ENCODE measurements at regions not wholly inside any gene's neighbourhood (a gene's known extent, or its start where the extent isn't known, plus 50 kb on each side); places are given as distances from the start of the nearest gene placed in this dataset.

DNA sequence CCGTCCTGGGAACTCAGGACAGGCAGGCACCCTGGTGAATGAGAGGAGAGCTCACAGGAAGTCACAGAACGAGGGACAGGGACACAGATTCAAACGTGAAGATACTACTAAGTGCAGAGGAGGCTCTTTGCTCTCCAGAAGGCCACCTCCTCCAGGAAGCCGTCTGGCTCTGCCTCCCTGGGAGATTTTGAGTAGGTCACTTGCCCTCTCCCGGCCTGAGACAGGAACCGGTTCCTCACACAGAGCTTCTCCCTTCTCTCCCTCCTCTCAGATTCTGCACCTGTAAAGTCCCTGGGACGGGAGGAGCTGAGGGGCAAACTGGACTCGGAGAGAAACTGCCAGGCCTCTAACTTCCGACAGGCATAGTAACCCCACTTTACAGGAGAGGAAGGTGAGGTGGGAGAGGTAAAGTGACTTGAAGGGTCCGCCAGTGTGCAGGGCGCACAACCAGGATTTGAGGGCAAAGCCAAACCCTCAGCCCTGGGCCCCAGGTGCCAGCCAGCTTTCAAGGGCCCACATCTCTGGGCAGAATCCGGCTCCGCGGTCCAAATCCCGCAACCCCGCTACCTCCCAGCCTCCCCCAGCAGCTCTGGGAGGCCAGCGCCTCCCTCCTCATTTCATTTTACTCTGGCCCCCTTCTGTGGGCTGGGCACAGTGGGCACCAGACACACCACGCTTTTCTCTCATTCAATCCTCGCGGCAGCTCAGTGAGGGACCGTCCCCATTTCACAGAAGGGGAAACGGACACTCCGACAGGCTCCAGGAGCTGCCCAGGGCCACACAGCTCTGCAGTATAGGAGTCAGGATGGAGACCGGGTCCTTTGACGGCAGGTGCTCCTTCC lies 150.2 kb downstream of the SMAD6 start:
- H4K8ac ChIP-seq (ENCODE audit: low read depth in 2 of 2, low read length in 2 of 2): peak overlapping the region; percentile 93 to 95; a peak in 2 of 4 replicates
- H4K5ac ChIP-seq (ENCODE audit: low read depth, low read length): peak overlapping the region; percentile 16; the same call in 1 of the 2 replicates
- H3K56ac ChIP-seq (ENCODE audit: extremely low read depth, insufficient read depth, low read length): no peak overlapping the region
- H2AK9ac ChIP-seq (replicated peaks; ENCODE audit: low read depth, low read length, poor library complexity): peak overlapping the region; percentile 74
- H2BK120ac ChIP-seq (ENCODE audit: low read depth, low read length): peak overlapping the region; percentile 84
- no peaks in the 10 kb centered on the region for H3K27me3 ChIP-seq (ENCODE audit: control insufficient read depth, insufficient read depth, low read length)
- peak overlapping the region; percentile 94 for H4K91ac ChIP-seq (ENCODE audit: insufficient read depth, low read depth, low read length)
- H3K4ac ChIP-seq (ENCODE audit: low read depth, low read length): peak overlapping the region; percentile 83
- H3K4me2 ChIP-seq (ENCODE audit: low read depth, low read length): no peak overlapping the region
- POLR2A ChIA-PET (ENCODE audit: unreplicated experiment): no interaction called here
- in situ Hi-C loops (cut with MboI; ENCODE audit: low sequenced_read_pairs) (loop anchor here (25.0 kb wide), 1 partner anchor 490 kb away; the partner anchor contains the start of gene TIPIN), intact Hi-C loops (cut with micrococcal nuclease) (loop anchor here (5.0 kb wide), 1 partner anchor 80 kb away; no protein-coding TSS in a partner anchor), dilution Hi-C loops (cut with HindIII; ENCODE audit: low sequenced_read_pairs, unreplicated experiment) (no loop called here)
- H3K9me3 ChIP-seq (ENCODE audit: control insufficient read depth, insufficient read depth, low read length): no peaks in the 10 kb centered on the region
- H3K23ac ChIP-seq (ENCODE audit: low read depth, low read length): no peak overlapping the region
- H3K9ac ChIP-seq (ENCODE audit: low read depth, low read length): no peak overlapping the region
- no peaks in the 10 kb centered on the region for H4K20me1 ChIP-seq (ENCODE audit: insufficient read depth, low read length)
- peak overlapping the region; percentile 38; the same call in 2 of the 3 replicates for H2BK15ac ChIP-seq (ENCODE audit: low read depth, low read length)
- H3K4me3 ChIP-seq (ENCODE audit: insufficient read depth, low read depth, low read length): no peak overlapping the region
- H2BK20ac ChIP-seq (ENCODE audit: low read depth, low read length): peak overlapping the region; percentile 16
- DNase-seq (no peak), ATAC-seq (ENCODE audit: low read depth) (no peak)
- TF ChIP-seq, protein P1, sequence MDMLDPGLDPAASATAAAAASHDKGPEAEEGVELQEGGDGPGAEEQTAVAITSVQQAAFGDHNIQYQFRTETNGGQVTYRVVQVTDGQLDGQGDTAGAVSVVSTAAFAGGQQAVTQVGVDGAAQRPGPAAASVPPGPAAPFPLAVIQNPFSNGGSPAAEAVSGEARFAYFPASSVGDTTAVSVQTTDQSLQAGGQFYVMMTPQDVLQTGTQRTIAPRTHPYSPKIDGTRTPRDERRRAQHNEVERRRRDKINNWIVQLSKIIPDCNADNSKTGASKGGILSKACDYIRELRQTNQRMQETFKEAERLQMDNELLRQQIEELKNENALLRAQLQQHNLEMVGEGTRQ (IDR thresholded peaks at IDR 0.05; ENCODE audit: low read depth, low read length): no peak
- TF ChIP-seq CHD1 (IDR thresholded peaks at IDR 0.05; ENCODE audit: low read depth, low read length) (no peak), BHLHE40 (IDR thresholded peaks at IDR 0.05; ENCODE audit: low read depth, low read length) (no peak), MAZ (IDR thresholded peaks at IDR 0.05; ENCODE audit: borderline replicate concordance, low read depth, low read length) (no peak), MXI1 (IDR thresholded peaks at IDR 0.05; ENCODE audit: borderline replicate concordance, low read depth, low read length) (no peak), NFE2L2 (IDR thresholded peaks at IDR 0.05; ENCODE audit: low read depth, low read length) (no peak), CEBPB (IDR thresholded peaks at IDR 0.05; ENCODE audit: low read depth, low read length) (no peak)
- H3K18ac ChIP-seq (ENCODE audit: low read depth, low read length): peak overlapping the region; percentile 1; the same call in 1 of the 2 replicates
- H2BK5ac ChIP-seq (ENCODE audit: low read depth, low read length, poor library complexity, severe bottlenecking): no peak overlapping the region
- H3K27ac ChIP-seq (ENCODE audit: insufficient read depth, low read length): 0 out of 2 replicates have a peak overlapping the region, but pooled peaks have one; percentile 9
- 100% methylated on average over 4 of the region's 25 CpGs; no CpG with 5 or more reads in 1 of the 2 experiments for WGBS, 2 experiments (ENCODE audit: extremely low coverage in 2 of 2, insufficient read length in 1 of 2)
- BruUV-seq (replicated peaks): no TSS peak
- peaks cover 4% of the 10 kb centered on the region; the same call in 1 of the 2 replicates for H3K9me1 ChIP-seq (ENCODE audit: insufficient read depth, low read length)
- peak overlapping the region; percentile 65 for H3K14ac ChIP-seq (replicated peaks; ENCODE audit: low read depth, low read length)
- H2AK5ac ChIP-seq (ENCODE audit: low read depth, low read length): peak overlapping the region; percentile 87
- peaks cover 12 to 59% of the 10 kb centered on the region in 2 experiments for H3K79me1 ChIP-seq (ENCODE audit: low read depth in 1 of 2, low read length in 2 of 2)
- H3K4me1 ChIP-seq (ENCODE audit: control insufficient read depth, insufficient read depth, low read length): peaks cover 11% of the 10 kb centered on the region
- CTCF ChIA-PET: interaction anchor here (0.6 to 3.0 kb wide), 22 partner anchors 10 to 234 kb away, joined by 3 to 17 read pairs (median 4); partner anchors contain the start of gene SMAD6
- H2AFZ ChIP-seq (replicated peaks; ENCODE audit: low read length, poor library complexity): peak overlapping the region; percentile 16
- no peaks in the 10 kb centered on the region for H3K36me3 ChIP-seq (ENCODE audit: control insufficient read depth, insufficient read depth, low read length)
